HS-27A (cell line): ENCODE measurements at regions not wholly inside any gene's neighbourhood (a gene's known extent, or its start where the extent isn't known, plus 50 kb on each side); places are given as distances from the start of the nearest gene placed in this dataset.
"Not testable (repeated sequence)": the region's sequence is repeated elsewhere in the genome, so short reads cannot be mapped to it uniquely, and the experiment has no call there.

ENCODE experiments used
- DNase-seq: peaks from one replicate; pipeline ENCODE4 v3.0.0-alpha.2; 2012; ENCODE audit warnings: low read depth, missing footprints

DNA sequence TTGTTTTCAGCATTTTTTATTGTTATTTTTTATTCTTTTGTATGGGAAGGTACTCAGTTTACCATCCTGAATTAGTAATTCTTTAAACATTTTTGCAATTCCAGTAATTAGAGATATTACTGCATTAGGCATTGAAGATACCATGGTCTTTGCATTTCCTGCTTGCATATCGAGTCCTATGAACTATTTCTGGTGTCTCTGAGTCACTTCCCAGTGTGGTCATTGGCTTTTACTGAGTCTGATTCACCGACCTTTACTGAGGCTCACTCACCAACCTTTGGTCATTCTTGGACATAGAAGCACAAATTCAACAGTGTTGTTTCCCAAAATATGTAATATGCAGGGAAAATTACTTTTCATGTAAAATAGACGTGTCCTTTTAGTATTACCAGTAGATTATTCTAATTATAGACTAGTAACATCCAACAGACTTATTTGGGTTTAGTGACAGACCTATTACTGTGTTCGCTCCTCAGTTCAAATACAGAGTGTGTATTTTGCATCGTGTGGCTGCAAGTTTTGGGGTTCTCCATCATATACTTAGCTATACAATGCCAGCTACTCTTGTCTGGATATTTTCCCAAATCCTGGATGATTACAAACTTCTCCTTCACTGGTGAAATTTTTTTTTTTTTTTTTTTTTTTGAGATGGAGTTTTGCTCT is 180.7 kb upstream of the PRSS1 start:
- peak; percentile 61 for DNase-seq

GRCh38 chr7:142567201-142568075 is 181.8 kb upstream of the PRSS1 start:
- DNase-seq: no peak

DNA sequence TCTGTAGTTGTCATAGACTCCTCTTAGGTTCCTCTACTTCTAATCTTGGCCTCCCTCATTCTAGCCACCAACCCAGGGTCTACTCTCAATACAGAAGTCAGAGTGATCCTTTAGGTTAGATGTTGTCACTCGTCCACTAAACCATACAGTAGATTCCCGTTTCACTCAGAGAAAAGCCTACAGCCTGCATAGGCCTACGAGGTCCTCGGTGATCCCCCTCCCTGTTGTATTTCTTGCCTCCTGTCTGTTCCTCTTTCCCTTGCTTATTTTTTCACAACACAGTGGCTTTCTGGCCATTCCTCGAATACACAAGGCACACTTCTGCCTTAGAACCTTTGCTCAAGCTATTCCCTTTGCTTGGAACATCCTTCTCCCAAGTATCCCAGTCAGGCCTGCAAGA is 183.0 kb upstream of the PRSS1 start:
- no peak for DNase-seq

DNA sequence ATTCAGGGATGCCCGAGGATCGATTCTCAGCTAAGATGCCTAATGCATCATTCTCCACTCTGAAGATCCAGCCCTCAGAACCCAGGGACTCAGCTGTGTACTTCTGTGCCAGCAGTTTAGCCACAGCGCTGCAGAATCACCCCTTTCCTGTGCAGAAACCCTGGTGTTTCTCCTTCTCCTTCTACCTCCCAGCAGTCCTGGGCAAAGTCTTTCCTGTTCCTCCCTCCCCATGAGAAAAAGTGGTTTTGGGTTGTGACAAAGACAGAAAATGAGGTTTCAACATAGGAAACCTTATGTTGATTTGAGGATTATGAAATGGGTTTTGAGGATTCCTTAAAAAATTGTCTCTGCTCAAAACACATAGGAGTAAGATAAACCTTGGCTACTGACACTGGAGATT is 185.1 kb upstream of the PRSS1 start:
- not testable (repeated sequence) for DNase-seq

DNA sequence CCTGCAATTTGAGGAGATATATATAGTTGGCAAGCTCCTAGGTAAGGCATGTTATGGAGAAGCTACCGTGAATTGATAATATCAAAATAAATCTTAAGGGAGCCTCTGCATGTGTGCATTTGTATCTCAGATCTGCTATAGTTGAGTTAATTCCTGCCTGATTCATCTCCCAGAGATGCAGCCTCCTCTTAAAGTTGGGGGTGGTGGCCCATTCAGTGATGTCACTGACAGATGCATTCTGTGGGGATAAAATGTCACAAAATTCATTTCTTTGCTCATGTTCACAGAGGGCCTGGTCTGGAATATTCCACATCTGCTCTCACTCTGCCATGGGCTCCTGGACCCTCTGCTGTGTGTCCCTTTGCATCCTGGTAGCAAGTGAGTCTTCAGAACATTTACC is 185.8 kb upstream of the PRSS1 start:
- DNase-seq: no peak

DNA sequence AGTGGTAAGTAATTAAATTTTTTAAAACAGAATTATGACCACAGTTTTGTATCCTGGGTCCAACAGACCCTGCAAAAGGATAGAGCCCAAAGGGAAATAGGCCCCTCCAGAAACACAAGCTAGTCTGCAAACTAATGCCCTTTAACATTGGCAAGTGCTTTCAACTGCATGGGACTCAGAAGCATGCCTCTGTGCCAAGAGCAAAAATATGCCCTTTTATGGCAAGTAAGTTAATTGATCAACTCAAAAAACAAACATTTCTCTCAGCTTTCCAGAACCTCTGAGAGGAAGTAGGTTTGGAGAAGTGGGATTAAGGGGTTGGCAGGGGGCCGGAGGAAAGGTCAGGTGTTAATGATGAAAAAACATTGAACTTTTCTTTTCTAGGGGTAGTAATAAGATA is 186.6 kb upstream of the PRSS1 start:
- no peak for DNase-seq

GRCh38 chr7:142561396-142561795 is 187.9 kb upstream of the PRSS1 start:
- not testable (repeated sequence) for DNase-seq

- not testable (repeated sequence) for DNase-seq
Measured at GRCh38 chr7:142560770-142561169, 188.5 kb upstream of the PRSS1 start.

DNA sequence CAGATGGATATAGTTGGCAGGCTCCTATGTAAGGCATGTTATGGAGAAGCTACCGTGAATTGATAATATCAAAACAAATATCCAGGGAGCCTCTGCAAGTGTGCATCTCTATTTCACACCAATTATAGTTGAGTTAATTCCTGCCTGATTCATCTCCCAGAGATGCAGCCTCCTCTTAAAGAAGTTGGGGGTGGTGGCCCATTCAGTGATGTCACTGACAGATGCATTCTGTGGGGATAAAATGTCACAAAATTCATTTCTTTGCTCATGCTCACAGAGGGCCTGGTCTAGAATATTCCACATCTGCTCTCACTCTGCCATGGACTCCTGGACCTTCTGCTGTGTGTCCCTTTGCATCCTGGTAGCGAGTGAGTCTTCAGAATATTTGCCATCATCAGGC is 189.1 kb upstream of the PRSS1 start:
- DNase-seq: no peak

DNA sequence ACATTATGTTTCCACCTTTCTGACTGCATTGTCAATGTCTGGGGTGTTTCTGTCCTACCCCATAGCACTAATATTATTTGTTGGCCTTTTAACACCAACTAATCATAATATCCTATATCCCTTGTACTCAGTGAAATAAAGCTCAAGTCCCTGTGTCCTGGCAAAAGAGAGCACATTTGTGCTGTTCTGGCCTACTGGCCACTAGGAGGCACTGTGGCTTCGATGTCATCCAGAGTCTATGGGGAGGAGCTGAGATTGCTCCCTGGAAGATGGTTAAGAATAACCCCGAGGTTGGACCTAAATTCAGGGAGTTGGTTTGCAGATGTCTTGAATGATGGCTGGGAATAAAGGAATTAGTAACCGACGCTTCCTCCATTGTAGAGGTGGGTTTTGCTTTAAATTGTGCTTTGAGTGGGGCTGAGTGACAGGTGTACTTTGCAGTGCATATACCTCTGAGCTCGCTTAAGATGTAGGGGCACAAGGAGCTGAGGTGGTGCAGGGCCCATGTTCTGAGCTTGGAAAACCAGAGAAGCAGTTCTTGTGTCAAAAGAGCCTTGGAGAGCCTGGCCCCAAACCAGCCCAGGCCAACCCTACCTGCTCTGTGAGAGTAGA is 191.2 kb upstream of the PRSS1 start:
- DNase-seq: no peak

DNA sequence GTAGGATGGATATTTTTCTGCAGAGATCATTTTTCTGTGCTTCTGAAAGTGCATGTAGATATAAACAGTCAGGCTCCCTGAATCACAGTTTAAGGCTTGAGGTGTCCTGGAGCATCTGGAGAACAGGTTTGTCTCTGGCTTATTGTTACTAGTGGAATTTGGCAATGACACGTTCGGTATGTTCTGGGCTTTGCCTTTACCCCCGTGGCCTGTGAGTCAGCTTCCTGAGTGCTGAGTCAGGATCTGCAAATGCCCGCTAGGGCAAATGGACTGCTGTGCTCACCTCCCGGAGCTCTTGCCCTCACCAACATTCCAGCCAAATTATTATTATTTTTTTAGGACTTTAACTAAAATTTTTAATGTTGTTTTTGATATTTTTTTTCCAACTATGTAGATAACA is 192.5 kb upstream of the PRSS1 start:
- DNase-seq: peak; percentile 89

DNA sequence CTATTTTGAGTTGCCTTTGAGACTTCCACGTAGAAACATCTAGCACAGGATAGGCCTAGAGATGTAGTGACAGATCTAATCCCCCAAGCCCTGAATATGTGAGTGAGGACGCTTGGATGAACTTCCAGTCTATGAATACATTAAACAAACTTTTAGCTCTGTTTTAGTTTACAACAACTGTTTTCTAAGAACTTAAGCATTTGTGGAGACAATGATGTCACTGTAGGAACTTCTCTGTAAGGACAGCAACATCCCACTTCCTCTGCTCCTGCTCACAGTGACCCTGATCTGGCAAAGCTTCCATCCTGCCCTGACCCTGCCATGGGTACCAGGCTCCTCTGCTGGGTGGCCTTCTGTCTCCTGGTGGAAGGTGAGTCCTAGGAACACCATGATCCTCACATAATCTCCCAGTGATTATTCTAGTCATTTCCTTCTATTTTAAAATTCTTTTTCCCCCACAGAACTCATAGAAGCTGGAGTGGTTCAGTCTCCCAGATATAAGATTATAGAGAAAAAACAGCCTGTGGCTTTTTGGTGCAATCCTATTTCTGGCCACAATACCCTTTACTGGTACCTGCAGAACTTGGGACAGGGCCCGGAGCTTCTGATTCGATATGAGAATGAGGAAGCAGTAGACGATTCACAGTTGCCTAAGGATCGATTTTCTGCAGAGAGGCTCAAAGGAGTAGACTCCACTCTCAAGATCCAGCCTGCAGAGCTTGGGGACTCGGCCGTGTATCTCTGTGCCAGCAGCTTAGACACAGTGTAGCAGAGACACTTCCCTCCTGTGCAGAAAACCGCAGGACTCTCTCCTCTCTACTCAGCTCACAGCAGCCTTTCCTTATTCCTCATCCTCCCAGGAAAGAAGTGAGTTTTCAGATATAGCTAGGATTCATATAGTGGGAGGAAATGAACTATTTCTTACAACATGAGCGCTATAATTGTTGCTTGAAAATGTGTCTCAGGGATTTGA is 194.4 kb upstream of the PRSS1 start:
- DNase-seq: no peak

- no peak for DNase-seq
Measured at GRCh38 chr7:142553216-142553615, 196.1 kb upstream of the PRSS1 start.

GRCh38 chr7:142548978-142549377 is 200.3 kb upstream of the PRSS1 start:
- no peak for DNase-seq

DNA sequence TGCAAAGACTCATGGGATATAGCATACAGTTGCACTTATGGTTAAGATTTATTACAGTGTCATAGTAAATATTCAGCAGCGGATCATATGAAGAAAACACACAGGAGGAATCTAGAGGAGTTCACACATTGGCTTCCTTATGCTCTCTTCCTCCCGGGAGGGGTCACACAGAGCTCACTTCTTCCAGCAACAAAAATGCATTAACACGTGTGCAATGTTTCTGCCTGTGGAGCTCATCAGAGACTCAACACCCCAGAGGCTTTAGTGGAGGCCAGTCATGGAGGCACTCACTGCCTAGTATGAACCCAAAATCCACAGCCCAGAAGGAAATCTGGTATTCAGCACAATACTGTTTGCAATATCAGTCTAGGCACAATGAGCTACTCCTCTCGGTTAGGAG is 202.8 kb upstream of the PRSS1 start:
- no peak for DNase-seq

GRCh38 chr7:142542942-142543341 is 206.3 kb upstream of the PRSS1 start:
- DNase-seq: no peak

GRCh38 chr7:142542105-142542504 is 207.2 kb upstream of the PRSS1 start:
- DNase-seq: no peak

- DNase-seq: no peak
Measured at GRCh38 chr7:142540371-142540770, 208.9 kb upstream of the PRSS1 start.

DNA sequence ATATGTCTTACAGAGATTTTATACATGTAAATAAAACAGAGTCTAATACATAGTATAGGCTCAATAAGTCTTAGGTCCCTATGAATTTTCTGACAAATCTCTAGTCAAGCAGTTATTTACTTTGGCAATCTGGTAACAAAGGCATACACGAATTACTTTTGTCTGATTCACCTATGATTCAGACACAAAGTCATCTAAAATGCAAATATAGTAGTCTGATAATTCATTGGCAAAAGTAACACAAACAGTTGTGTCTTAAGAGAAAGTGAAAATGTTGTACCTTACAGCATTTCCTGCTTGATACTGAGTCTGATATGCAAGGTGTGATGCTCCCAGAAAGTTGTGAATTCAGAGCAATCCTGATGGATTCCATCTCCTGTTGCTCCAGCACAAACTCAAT is 209.4 kb upstream of the PRSS1 start:
- no peak for DNase-seq

DNA sequence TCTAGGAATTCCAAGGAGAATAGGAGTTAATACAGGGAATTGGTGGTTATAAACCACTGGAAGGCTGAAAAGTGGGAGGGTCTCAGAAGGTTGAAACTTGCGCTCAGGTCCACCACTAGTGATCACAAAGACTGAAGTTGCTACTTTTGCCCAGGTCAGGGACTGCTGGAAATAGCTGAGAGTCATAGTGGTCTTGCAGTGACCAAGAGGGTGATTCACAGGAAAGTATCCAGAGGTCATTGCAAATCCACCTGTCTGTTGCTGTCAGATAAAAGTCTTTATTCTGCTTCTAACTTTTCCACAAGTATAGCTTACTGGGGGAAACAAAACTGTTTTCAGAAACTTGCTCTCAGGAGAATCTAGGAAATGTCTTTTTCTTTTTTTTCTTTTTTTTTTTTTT is 211.5 kb upstream of the PRSS1 start:
- DNase-seq: no peak

GRCh38 chr7:142535123-142535779 is 214.0 kb upstream of the PRSS1 start:
- peak; percentile 84 for DNase-seq
